ENCODE measurements at regions not wholly inside any gene's neighbourhood (a gene's known extent, or its start where the extent isn't known, plus 50 kb on each side); places are given as distances from the start of the nearest gene placed in this dataset.
"Not testable (repeated sequence)": the region's sequence is repeated elsewhere in the genome, so short reads cannot be mapped to it uniquely, and the experiment has no call there.

- DNase-seq; H3K4me1 ChIP-seq; H3K27ac ChIP-seq; intact Hi-C loops (cut with DNase I); H3K27me3 ChIP-seq; H3K4me3 ChIP-seq; H3K36me3 ChIP-seq; H3K9me3 ChIP-seq; H3K9ac ChIP-seq (ENCODE audit: low read depth in 2 of 2, low read length in 2 of 2): not testable (repeated sequence)
These were observed 403.6 kb downstream of the RPIA start for GRCh38 chr2:89095060-89095459.

GRCh38 chr2:89102587-89102986 is 411.1 kb downstream of the RPIA start:
- not testable (repeated sequence) for H3K4me1 ChIP-seq

GRCh38 chr2:89106369-89107019 is 415.0 kb downstream of the RPIA start:
- H3K27ac ChIP-seq; H3K4me3 ChIP-seq; H3K4me1 ChIP-seq; H3K36me3 ChIP-seq; H3K9ac ChIP-seq (ENCODE audit: low read depth in 2 of 2, low read length in 2 of 2); H3K27me3 ChIP-seq; intact Hi-C loops (cut with DNase I); DNase-seq; H3K9me3 ChIP-seq: not testable (repeated sequence)

More at GRCh38 chr2:89102587-89102986, 411.1 kb downstream of the RPIA start:
- H3K4me3 ChIP-seq; DNase-seq; intact Hi-C loops (cut with DNase I); H3K36me3 ChIP-seq; H3K9me3 ChIP-seq; H3K27ac ChIP-seq; H3K27me3 ChIP-seq; H3K9ac ChIP-seq (ENCODE audit: low read depth in 2 of 2, low read length in 2 of 2): not testable (repeated sequence)

- H3K4me1 ChIP-seq; DNase-seq; intact Hi-C loops (cut with DNase I); H3K27ac ChIP-seq; H3K4me3 ChIP-seq; H3K9me3 ChIP-seq; H3K9ac ChIP-seq (ENCODE audit: low read depth in 2 of 2, low read length in 2 of 2); H3K27me3 ChIP-seq; H3K36me3 ChIP-seq: not testable (repeated sequence)
- peak; percentile 11 for TF ChIP-seq CTCF (IDR thresholded peaks at IDR 0.05)
These were observed 421.0 kb downstream of the RPIA start for GRCh38 chr2:89112434-89112833.

GRCh38 chr2:89113286-89113685 is 421.8 kb downstream of the RPIA start:
- H3K27ac ChIP-seq; H3K9ac ChIP-seq (ENCODE audit: low read depth in 2 of 2, low read length in 2 of 2); H3K36me3 ChIP-seq; H3K4me1 ChIP-seq; H3K4me3 ChIP-seq; H3K9me3 ChIP-seq; DNase-seq; H3K27me3 ChIP-seq; intact Hi-C loops (cut with DNase I): not testable (repeated sequence)

- DNase-seq; H3K4me3 ChIP-seq; H3K4me1 ChIP-seq; H3K36me3 ChIP-seq; H3K27ac ChIP-seq; H3K27me3 ChIP-seq; H3K9ac ChIP-seq (ENCODE audit: low read depth in 2 of 2, low read length in 2 of 2); H3K9me3 ChIP-seq; intact Hi-C loops (cut with DNase I): not testable (repeated sequence)
These were observed 438.0 kb downstream of the RPIA start for GRCh38 chr2:89129440-89129839.

GRCh38 chr2:89130665-89131308 is 439.3 kb downstream of the RPIA start:
- H3K27me3 ChIP-seq; H3K9me3 ChIP-seq; H3K9ac ChIP-seq (ENCODE audit: low read depth in 2 of 2, low read length in 2 of 2); H3K4me1 ChIP-seq; H3K36me3 ChIP-seq; H3K27ac ChIP-seq; intact Hi-C loops (cut with DNase I); DNase-seq; H3K4me3 ChIP-seq: not testable (repeated sequence)

GRCh38 chr2:89142959-89143358 is 451.5 kb downstream of the RPIA start:
- H3K4me3 ChIP-seq; DNase-seq; intact Hi-C loops (cut with DNase I); H3K27me3 ChIP-seq; H3K9ac ChIP-seq (ENCODE audit: low read depth in 2 of 2, low read length in 2 of 2); H3K9me3 ChIP-seq; H3K4me1 ChIP-seq; H3K36me3 ChIP-seq; H3K27ac ChIP-seq: not testable (repeated sequence)

- H3K27ac ChIP-seq; H3K36me3 ChIP-seq; H3K9me3 ChIP-seq; DNase-seq; intact Hi-C loops (cut with DNase I); H3K27me3 ChIP-seq; H3K9ac ChIP-seq (ENCODE audit: low read depth in 2 of 2, low read length in 2 of 2); H3K4me1 ChIP-seq; H3K4me3 ChIP-seq: not testable (repeated sequence)
These were observed 453.9 kb downstream of the RPIA start for GRCh38 chr2:89145342-89145741.

GRCh38 chr2:89148256-89148655 is 456.8 kb downstream of the RPIA start:
- H3K9ac ChIP-seq (ENCODE audit: low read depth in 2 of 2, low read length in 2 of 2); DNase-seq; H3K4me3 ChIP-seq; H3K4me1 ChIP-seq; H3K36me3 ChIP-seq; H3K27me3 ChIP-seq; intact Hi-C loops (cut with DNase I); H3K27ac ChIP-seq; H3K9me3 ChIP-seq: not testable (repeated sequence)

- H3K9ac ChIP-seq (ENCODE audit: low read depth in 2 of 2, low read length in 2 of 2); DNase-seq; H3K27me3 ChIP-seq; H3K4me1 ChIP-seq; intact Hi-C loops (cut with DNase I); H3K36me3 ChIP-seq; H3K9me3 ChIP-seq; H3K27ac ChIP-seq; H3K4me3 ChIP-seq: not testable (repeated sequence)
These were observed 460.2 kb downstream of the RPIA start for GRCh38 chr2:89151699-89152098.

- H3K4me3 ChIP-seq; H3K9ac ChIP-seq (ENCODE audit: low read depth in 2 of 2, low read length in 2 of 2); H3K36me3 ChIP-seq; intact Hi-C loops (cut with DNase I); H3K27me3 ChIP-seq; H3K4me1 ChIP-seq; DNase-seq; H3K9me3 ChIP-seq; H3K27ac ChIP-seq: not testable (repeated sequence)
These were observed 461.0 kb downstream of the RPIA start for GRCh38 chr2:89152501-89152900.

- H3K9ac ChIP-seq (ENCODE audit: low read depth in 2 of 2, low read length in 2 of 2); H3K27ac ChIP-seq; H3K9me3 ChIP-seq; H3K36me3 ChIP-seq; H3K27me3 ChIP-seq; DNase-seq; H3K4me1 ChIP-seq; H3K4me3 ChIP-seq; intact Hi-C loops (cut with DNase I): not testable (repeated sequence)
These were observed 461.7 kb downstream of the RPIA start for GRCh38 chr2:89153210-89153609.
